Natural killer cell (primary cell): ENCODE measurements at regions not wholly inside any gene's neighbourhood (a gene's known extent, or its start where the extent isn't known, plus 50 kb on each side); places are given as distances from the start of the nearest gene placed in this dataset.

Experiments
- ATAC-seq, 3 donors: fragments of 150-1000 bp in 2 of 3; fragments of 200-7000 bp in 1 of 3; cut with Tn5 transposase; 1 replicate in 1 of 3; 2 replicates in 2 of 3; pipeline ENCODE4 v1.10.0; 2021; ENCODE audit warnings: mild to moderate bottlenecking in 2 of 3, moderate library complexity in 2 of 3
- DNase-seq, 2 donors: peaks; one replicate each; pipeline versions ENCODE4 v3.0.0 to v3.0.0-alpha.2; 2013 to 2021; ENCODE audit warnings: mixed read lengths in 1 of 2
- H3K27ac ChIP-seq: one replicate; pipeline ENCODE4 v1.5.1; 2013; ENCODE audit warnings: mild to moderate bottlenecking, low read length
- H3K27me3 ChIP-seq: one replicate; pipeline ENCODE4 v1.6.1; 2013; ENCODE audit warnings: low read length; ENCODE audit not compliant: control insufficient read depth, insufficient read depth
- H3K36me3 ChIP-seq: one replicate; pipeline ENCODE4 v1.6.1; 2013; ENCODE audit warnings: low read length; ENCODE audit not compliant: control insufficient read depth, insufficient read depth
- H3K4me1 ChIP-seq: one replicate; pipeline ENCODE4 v1.6.1; 2013; ENCODE audit warnings: low read length; ENCODE audit not compliant: control insufficient read depth, insufficient read depth
- H3K4me3 ChIP-seq: one replicate; pipeline ENCODE4 v1.5.1; 2013; ENCODE audit warnings: low read length
- H3K9me3 ChIP-seq: one replicate; pipeline ENCODE4 v1.6.1; 2013; ENCODE audit warnings: low read length; ENCODE audit not compliant: control insufficient read depth, insufficient read depth
- H3K27ac Mint-ChIP-seq, 2 donors: one replicate each; pipeline ENCODE4 v1.8.0; 2022; ENCODE audit warnings: mild to moderate bottlenecking in 2 of 2, mixed read lengths in 2 of 2, moderate library complexity in 1 of 2
- H3K27me3 Mint-ChIP-seq, 2 donors: one replicate each; pipeline ENCODE4 v1.8.0; 2022; ENCODE audit warnings: low read depth in 2 of 2, mixed read lengths in 2 of 2
- H3K36me3 Mint-ChIP-seq: one replicate; pipeline ENCODE4 v1.8.0; 2022; ENCODE audit warnings: mixed read lengths
- H3K4me1 Mint-ChIP-seq, 2 donors: one replicate each; pipeline ENCODE4 v1.8.0; 2022; ENCODE audit warnings: mixed read lengths in 2 of 2
- H3K4me3 Mint-ChIP-seq: one replicate; pipeline ENCODE4 v1.8.0; 2022; ENCODE audit warnings: mild to moderate bottlenecking, moderate library complexity, mixed read lengths
- H3K9me3 Mint-ChIP-seq, 2 donors: one replicate each; pipeline ENCODE4 v1.8.0; 2022; ENCODE audit warnings: mixed read lengths in 2 of 2
- WGBS: methylation state at CpG from one replicate; pipeline ENCODE4 v1.1.7; 2013; ENCODE audit warnings: missing lambda C conversion rate; ENCODE audit not compliant: insufficient coverage; 5-methylcytosine and 5-hydroxymethylcytosine counted together
- intact Hi-C: fragments of 100-400 bp; cut with micrococcal nuclease; formaldehyde crosslinking; loops from one replicate; pipeline ENCODE4 v1.14.2; 2022
- TF ChIP-seq, protein P1 (sequence below): fragments of 200-600 bp; IDR thresholded peaks from one replicate; pipeline ENCODE4 v1.8.0; 2022; ENCODE audit warnings: antibody characterized with exemption

DNA sequence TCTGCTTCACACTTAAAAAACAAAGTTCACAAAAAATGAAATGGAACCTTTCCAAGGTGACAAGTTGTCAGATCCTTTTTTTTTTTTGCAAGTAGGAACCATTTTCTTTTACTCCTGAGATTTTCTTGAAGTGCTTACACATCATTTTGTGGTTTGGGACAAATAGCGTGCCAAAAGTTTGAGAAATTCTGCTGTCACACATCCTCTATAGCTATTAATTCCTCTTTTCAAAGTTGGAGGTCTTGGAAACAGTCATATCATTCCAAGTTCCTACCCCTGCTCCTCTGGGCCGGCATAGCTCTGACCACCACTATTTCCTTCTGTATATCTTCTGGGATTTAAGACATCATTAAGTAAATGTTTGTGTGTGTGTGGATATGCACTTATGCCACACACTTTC is 421.6 kb upstream of the SLC10A2 start:
- Histone ChIP-seq H3K27me3 (no peaks in the 10 kb centered on the region), H3K9me3 (no peaks in the 10 kb centered on the region), H3K4me3 (no peak overlapping the region), H3K27ac (no peak overlapping the region), H3K36me3 (no peaks in the 10 kb centered on the region), H3K4me1 (no peaks in the 10 kb centered on the region)
- Mint-ChIP-seq H3K27ac (no peak overlapping the region), H3K27me3 (no peaks in the 10 kb centered on the region), H3K36me3 (no peaks in the 10 kb centered on the region), H3K4me3 (no peak overlapping the region), H3K4me1 (no peaks in the 10 kb centered on the region), H3K9me3 (peaks cover 12% of the 10 kb centered on the region in 2 donors)
- DNase-seq (no peak), ATAC-seq (no peak)
- intact Hi-C loops = no loop called here
- WGBS = 31% methylated on average over 1 of the region's 2 CpGs
- TF ChIP-seq, protein P1, sequence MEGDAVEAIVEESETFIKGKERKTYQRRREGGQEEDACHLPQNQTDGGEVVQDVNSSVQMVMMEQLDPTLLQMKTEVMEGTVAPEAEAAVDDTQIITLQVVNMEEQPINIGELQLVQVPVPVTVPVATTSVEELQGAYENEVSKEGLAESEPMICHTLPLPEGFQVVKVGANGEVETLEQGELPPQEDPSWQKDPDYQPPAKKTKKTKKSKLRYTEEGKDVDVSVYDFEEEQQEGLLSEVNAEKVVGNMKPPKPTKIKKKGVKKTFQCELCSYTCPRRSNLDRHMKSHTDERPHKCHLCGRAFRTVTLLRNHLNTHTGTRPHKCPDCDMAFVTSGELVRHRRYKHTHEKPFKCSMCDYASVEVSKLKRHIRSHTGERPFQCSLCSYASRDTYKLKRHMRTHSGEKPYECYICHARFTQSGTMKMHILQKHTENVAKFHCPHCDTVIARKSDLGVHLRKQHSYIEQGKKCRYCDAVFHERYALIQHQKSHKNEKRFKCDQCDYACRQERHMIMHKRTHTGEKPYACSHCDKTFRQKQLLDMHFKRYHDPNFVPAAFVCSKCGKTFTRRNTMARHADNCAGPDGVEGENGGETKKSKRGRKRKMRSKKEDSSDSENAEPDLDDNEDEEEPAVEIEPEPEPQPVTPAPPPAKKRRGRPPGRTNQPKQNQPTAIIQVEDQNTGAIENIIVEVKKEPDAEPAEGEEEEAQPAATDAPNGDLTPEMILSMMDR = no peak

DNA sequence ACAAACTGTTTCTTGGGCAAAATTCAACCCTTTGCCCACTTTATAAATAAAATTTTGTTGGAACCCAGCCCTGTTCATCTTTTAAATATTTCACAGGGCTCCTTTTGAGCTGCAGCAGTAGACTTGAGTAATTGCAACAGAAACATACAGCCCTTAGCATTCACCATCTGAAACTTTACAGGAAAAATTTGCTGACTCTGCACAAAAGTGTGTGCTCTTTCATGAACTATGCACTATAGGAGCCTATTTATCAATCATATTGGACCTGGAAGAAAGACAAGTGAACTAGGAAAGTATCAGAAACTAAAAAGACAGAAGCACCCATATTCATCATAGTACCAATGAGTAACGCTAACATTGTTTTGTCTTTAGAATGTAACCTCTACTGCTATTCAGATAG is 406.9 kb upstream of the SLC10A2 start:
- Histone ChIP-seq H3K27me3 (no peaks in the 10 kb centered on the region), H3K27ac (no peak overlapping the region), H3K9me3 (no peaks in the 10 kb centered on the region), H3K4me1 (no peaks in the 10 kb centered on the region), H3K4me3 (no peak overlapping the region), H3K36me3 (no peaks in the 10 kb centered on the region)
- no peaks in the 10 kb centered on the region for H3K27me3 Mint-ChIP-seq
- peaks cover 5 to 20% of the 10 kb centered on the region in 2 donors for H3K9me3 Mint-ChIP-seq
- intact Hi-C loops = no loop called here
- DNase-seq (no peak), ATAC-seq (no peak)
- TF ChIP-seq, protein P1 = no peak
- no peaks in the 10 kb centered on the region for H3K36me3 Mint-ChIP-seq
- no peaks in the 10 kb centered on the region for H3K4me1 Mint-ChIP-seq
- no peak overlapping the region for H3K27ac Mint-ChIP-seq
- no CpG with 5 or more reads among the region's 1 CpG for WGBS
- no peak overlapping the region for H3K4me3 Mint-ChIP-seq

- Mint-ChIP-seq H3K27ac (no peak overlapping the region), H3K27me3 (no peaks in the 10 kb centered on the region), H3K4me1 (no peaks in the 10 kb centered on the region), H3K36me3 (no peaks in the 10 kb centered on the region), H3K4me3 (no peak overlapping the region), H3K9me3 (peaks cover under 1 to 15% of the 10 kb centered on the region in 2 donors)
- intact Hi-C loops = no loop called here
- no peak overlapping the region for H3K4me3 ChIP-seq
- DNase-seq (no peak), ATAC-seq (no peak)
- 86% methylated on average over 4 of the region's 4 CpGs for WGBS
- TF ChIP-seq, protein P1 = no peak
- no peaks in the 10 kb centered on the region for H3K27me3 ChIP-seq
- no peaks in the 10 kb centered on the region for H3K36me3 ChIP-seq
- H3K27ac ChIP-seq = no peak overlapping the region
- no peaks in the 10 kb centered on the region for H3K9me3 ChIP-seq
- H3K4me1 ChIP-seq = no peaks in the 10 kb centered on the region
Observed at GRCh38 chr13:103471896-103472295, 405.7 kb upstream of the SLC10A2 start.

- intact Hi-C loops = no loop called here
- peaks cover 2 to 15% of the 10 kb centered on the region in 2 donors for H3K9me3 Mint-ChIP-seq
- H3K4me3 Mint-ChIP-seq = no peak overlapping the region
- no peak overlapping the region for H3K27ac Mint-ChIP-seq
- Histone ChIP-seq H3K4me3 (no peak overlapping the region), H3K36me3 (no peaks in the 10 kb centered on the region), H3K9me3 (no peaks in the 10 kb centered on the region), H3K27ac (no peak overlapping the region), H3K4me1 (no peaks in the 10 kb centered on the region), H3K27me3 (no peaks in the 10 kb centered on the region)
- H3K36me3 Mint-ChIP-seq = no peaks in the 10 kb centered on the region
- DNase-seq = no peak
- H3K4me1 Mint-ChIP-seq = no peaks in the 10 kb centered on the region
- WGBS = 83% methylated on average over 1 of the region's 1 CpG
- H3K27me3 Mint-ChIP-seq = no peaks in the 10 kb centered on the region
- TF ChIP-seq, protein P1 = no peak
- ATAC-seq = no peak
Observed at GRCh38 chr13:103469771-103470170, 403.6 kb upstream of the SLC10A2 start.
